G401 (cell line): ENCODE measurements at regions not wholly inside any gene's neighbourhood (a gene's known extent, or its start where the extent isn't known, plus 50 kb on each side); places are given as distances from the start of the nearest gene placed in this dataset.
A peak's percentile ranks its signal among the peaks of the same experiment; 100 is the strongest.

Source experiments
- DNase-seq: peaks from one replicate; pipeline ENCODE4 v3.0.0-alpha.2; 2015; ENCODE audit warnings: low spot score
- in situ Hi-C: cut with HindIII; loops from 2 replicates; pipeline ENCODE4 v1.10.0; 2016; ENCODE audit warnings: low sequenced_read_pairs, mixed read lengths

GRCh38 chr3:13164893-13165492, 91.8 kb upstream of the IQSEC1 start:
- in situ Hi-C loops: no loop called here

GRCh38 chr3:13163848-13164382, 90.7 kb upstream of the IQSEC1 start:
- DNase-seq: no peak
- in situ Hi-C loops: no loop called here

More at GRCh38 chr3:13164893-13165492, 91.8 kb upstream of the IQSEC1 start:
- no peak for DNase-seq

GRCh38 chr3:13162549-13163320, 89.5 kb upstream of the IQSEC1 start:
- DNase-seq: no peak
- in situ Hi-C loops: no loop called here

GRCh38 chr3:13161771-13162535, 88.7 kb upstream of the IQSEC1 start:
- DNase-seq: peak; percentile 80
- in situ Hi-C loops: no loop called here

GRCh38 chr3:13161021-13161759, 88.0 kb upstream of the IQSEC1 start:
- in situ Hi-C loops: no loop called here

GRCh38 chr3:13160619-13161018, 87.4 kb upstream of the IQSEC1 start:
- in situ Hi-C loops: no loop called here
- DNase-seq: no peak

More at GRCh38 chr3:13161021-13161759, 88.0 kb upstream of the IQSEC1 start:
- no peak for DNase-seq

GRCh38 chr3:13159890-13160289, 86.7 kb upstream of the IQSEC1 start:
- in situ Hi-C loops: no loop called here
- no peak for DNase-seq

- DNase-seq: peak; percentile 62
- in situ Hi-C loops: no loop called here
These were observed 85.6 kb upstream of the IQSEC1 start for GRCh38 chr3:13158871-13159270.

- no peak for DNase-seq
- in situ Hi-C loops: no loop called here
These were observed 85.2 kb upstream of the IQSEC1 start for GRCh38 chr3:13158408-13158807.

GRCh38 chr3:13157986-13158385, 84.8 kb upstream of the IQSEC1 start:
- in situ Hi-C loops: no loop called here
- DNase-seq: no peak

GRCh38 chr3:13152826-13153710, 79.8 kb upstream of the IQSEC1 start:
- DNase-seq: no peak
- in situ Hi-C loops: no loop called here

GRCh38 chr3:13150624-13151023, 77.4 kb upstream of the IQSEC1 start:
- in situ Hi-C loops: no loop called here
- DNase-seq: no peak

- in situ Hi-C loops: no loop called here
- DNase-seq: no peak
These were observed 76.3 kb upstream of the IQSEC1 start for GRCh38 chr3:13149330-13150108.

- in situ Hi-C loops: no loop called here
These were observed 75.5 kb upstream of the IQSEC1 start for GRCh38 chr3:13148561-13149329.

GRCh38 chr3:13148126-13148525, 74.9 kb upstream of the IQSEC1 start:
- in situ Hi-C loops: no loop called here

More at GRCh38 chr3:13148561-13149329, 75.5 kb upstream of the IQSEC1 start:
- peak; percentile 27 for DNase-seq

GRCh38 chr3:13147344-13147743, 74.1 kb upstream of the IQSEC1 start:
- in situ Hi-C loops: no loop called here
- no peak for DNase-seq

More at GRCh38 chr3:13148126-13148525, 74.9 kb upstream of the IQSEC1 start:
- no peak for DNase-seq

GRCh38 chr3:13146643-13147143, 73.5 kb upstream of the IQSEC1 start:
- DNase-seq: no peak
- in situ Hi-C loops: no loop called here
